T1000 (cell line): ENCODE measurements at regions not wholly inside any gene's neighbourhood (a gene's known extent, or its start where the extent isn't known, plus 50 kb on each side); places are given as distances from the start of the nearest gene placed in this dataset.
"Not testable (repeated sequence)": the region's sequence is repeated elsewhere in the genome, so short reads cannot be mapped to it uniquely, and the experiment has no call there.

Experiments
- DNase-seq: peaks from one replicate; lab custom pipeline; 2025; ENCODE audit warnings: mixed read lengths; lab: John Stamatoyannopoulos, UW

- DNase-seq = no peak
These were observed 212.6 kb downstream of the SH2D4B start for GRCh38 chr10:80750268-80750667.

- DNase-seq = no peak
These were observed 214.2 kb downstream of the SH2D4B start for GRCh38 chr10:80751940-80752339.

- no peak for DNase-seq
These were observed 215.9 kb downstream of the SH2D4B start for GRCh38 chr10:80753612-80754011.

- no peak for DNase-seq
These were observed 218.2 kb downstream of the SH2D4B start for GRCh38 chr10:80755893-80756292.

GRCh38 chr10:80759693-80760092 is 222.0 kb downstream of the SH2D4B start:
- no peak for DNase-seq

GRCh38 chr10:80760914-80761371 is 223.2 kb downstream of the SH2D4B start:
- DNase-seq = no peak

GRCh38 chr10:80767963-80768362 is 230.3 kb downstream of the SH2D4B start:
- DNase-seq = no peak

GRCh38 chr10:80769700-80770160 is 232.0 kb downstream of the SH2D4B start:
- DNase-seq = no peak

- no peak for DNase-seq
These were observed 232.5 kb downstream of the SH2D4B start for GRCh38 chr10:80770239-80770638.

- no peak for DNase-seq
These were observed 233.6 kb downstream of the SH2D4B start for GRCh38 chr10:80771285-80771684.

GRCh38 chr10:80771902-80772555 is 234.3 kb downstream of the SH2D4B start:
- no peak for DNase-seq

- no peak for DNase-seq
These were observed 234.9 kb downstream of the SH2D4B start for GRCh38 chr10:80772596-80772995.

- DNase-seq = no peak
These were observed 247.0 kb downstream of the SH2D4B start for GRCh38 chr10:80784695-80785094.

GRCh38 chr10:80786322-80786721 is 248.6 kb downstream of the SH2D4B start:
- DNase-seq = no peak

- DNase-seq = no peak
These were observed 250.2 kb downstream of the SH2D4B start for GRCh38 chr10:80787952-80788351.

GRCh38 chr10:80794994-80795393 is 257.3 kb downstream of the SH2D4B start:
- DNase-seq = no peak

GRCh38 chr10:80805343-80806020 is 267.8 kb downstream of the SH2D4B start:
- DNase-seq = no peak

GRCh38 chr10:80814147-80814652 is 276.5 kb downstream of the SH2D4B start:
- no peak for DNase-seq

GRCh38 chr10:80829151-80829550 is 291.4 kb downstream of the SH2D4B start:
- DNase-seq = no peak

- DNase-seq = no peak
These were observed 291.9 kb downstream of the SH2D4B start for GRCh38 chr10:80829562-80829961.

- not testable (repeated sequence) for DNase-seq
These were observed 295.0 kb downstream of the SH2D4B start for GRCh38 chr10:80832693-80833092.

- DNase-seq = no peak
These were observed 317.8 kb downstream of the SH2D4B start for GRCh38 chr10:80855348-80855971.

- no peak for DNase-seq
These were observed 318.5 kb downstream of the SH2D4B start for GRCh38 chr10:80856186-80856585.
